HL-60 (cell line): ENCODE measurements at regions not wholly inside any gene's neighbourhood (a gene's known extent, or its start where the extent isn't known, plus 50 kb on each side); places are given as distances from the start of the nearest gene placed in this dataset.

Source experiments
- DNase-seq, 2 experiments: peaks; one replicate each; pipeline ENCODE4 v3.0.0-alpha.2; 2010 to 2020; ENCODE audit warnings: low read depth in 1 of 2, low spot score in 1 of 2
- H3K27ac ChIP-seq: fragments of 250-450 bp; sonication (Bioruptor Pico); replicated peaks from 2 replicates; pipeline ENCODE4 v1.5.1; 2020; ENCODE audit warnings: mild to moderate bottlenecking, moderate library complexity
- H3K27me3 ChIP-seq: fragments of 250-450 bp; sonication (Bioruptor Pico); 2 replicates; pipeline ENCODE4 v1.5.1; 2021; ENCODE audit warnings: mild to moderate bottlenecking, moderate library complexity; ENCODE audit not compliant: insufficient read depth, poor library complexity, severe bottlenecking
- H3K4me3 ChIP-seq: replicated peaks from 2 replicates; pipeline ENCODE4 v1.5.1; 2011; ENCODE audit warnings: mild to moderate bottlenecking, control low read depth, low read length; ENCODE audit not compliant: insufficient read depth
- GABPA ChIP-seq: IDR thresholded peaks from 2 replicates; pipeline ENCODE4 v1.6.1; 2012; ENCODE audit warnings: low read depth
- POLR2AphosphoS5 ChIP-seq: IDR thresholded peaks from 2 replicates; pipeline ENCODE4 v1.6.1; 2012; ENCODE audit warnings: low read depth
- SPI1 ChIP-seq: IDR thresholded peaks from 2 replicates; pipeline ENCODE4 v1.6.1; 2012; ENCODE audit warnings: low read depth, mild to moderate bottlenecking, borderline replicate concordance
- TF ChIP-seq, protein P1 (sequence below): IDR thresholded peaks from 2 replicates; pipeline ENCODE4 v1.6.1; 2012; ENCODE audit warnings: low read depth; ENCODE audit not compliant: insufficient replicate concordance
- TF ChIP-seq, protein P2 (sequence below): IDR thresholded peaks from one replicate; pipeline ENCODE4 v1.5.1; 2011; ENCODE audit warnings: low read length, control low read depth, inconsistent platforms; ENCODE audit not compliant: insufficient read depth

DNA sequence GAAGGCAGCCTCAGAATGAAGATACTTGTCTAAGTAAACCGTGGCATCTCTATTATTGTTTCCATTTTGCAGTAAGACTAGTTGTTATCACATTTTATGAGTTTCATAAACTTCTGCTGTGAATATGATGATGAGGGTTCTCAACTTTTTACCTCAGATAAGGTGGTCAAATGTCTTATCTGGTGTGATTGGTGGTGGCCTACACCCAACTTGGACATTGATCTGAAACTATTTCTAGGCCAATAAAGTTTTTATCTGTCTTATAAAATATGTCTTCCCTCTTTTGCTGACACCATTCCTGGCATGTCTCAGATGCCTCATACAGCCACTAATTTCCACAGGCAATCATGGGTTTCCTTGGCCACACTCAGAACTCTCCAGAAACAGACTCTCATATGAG lies 480.3 kb upstream of the NR3C2 start:
- no peak for DNase-seq
- H3K27ac ChIP-seq: no peak overlapping the region
- no peak overlapping the region for H3K4me3 ChIP-seq
- no peak for TF ChIP-seq POLR2AphosphoS5
- no peak for TF ChIP-seq SPI1
- TF ChIP-seq, protein P1, sequence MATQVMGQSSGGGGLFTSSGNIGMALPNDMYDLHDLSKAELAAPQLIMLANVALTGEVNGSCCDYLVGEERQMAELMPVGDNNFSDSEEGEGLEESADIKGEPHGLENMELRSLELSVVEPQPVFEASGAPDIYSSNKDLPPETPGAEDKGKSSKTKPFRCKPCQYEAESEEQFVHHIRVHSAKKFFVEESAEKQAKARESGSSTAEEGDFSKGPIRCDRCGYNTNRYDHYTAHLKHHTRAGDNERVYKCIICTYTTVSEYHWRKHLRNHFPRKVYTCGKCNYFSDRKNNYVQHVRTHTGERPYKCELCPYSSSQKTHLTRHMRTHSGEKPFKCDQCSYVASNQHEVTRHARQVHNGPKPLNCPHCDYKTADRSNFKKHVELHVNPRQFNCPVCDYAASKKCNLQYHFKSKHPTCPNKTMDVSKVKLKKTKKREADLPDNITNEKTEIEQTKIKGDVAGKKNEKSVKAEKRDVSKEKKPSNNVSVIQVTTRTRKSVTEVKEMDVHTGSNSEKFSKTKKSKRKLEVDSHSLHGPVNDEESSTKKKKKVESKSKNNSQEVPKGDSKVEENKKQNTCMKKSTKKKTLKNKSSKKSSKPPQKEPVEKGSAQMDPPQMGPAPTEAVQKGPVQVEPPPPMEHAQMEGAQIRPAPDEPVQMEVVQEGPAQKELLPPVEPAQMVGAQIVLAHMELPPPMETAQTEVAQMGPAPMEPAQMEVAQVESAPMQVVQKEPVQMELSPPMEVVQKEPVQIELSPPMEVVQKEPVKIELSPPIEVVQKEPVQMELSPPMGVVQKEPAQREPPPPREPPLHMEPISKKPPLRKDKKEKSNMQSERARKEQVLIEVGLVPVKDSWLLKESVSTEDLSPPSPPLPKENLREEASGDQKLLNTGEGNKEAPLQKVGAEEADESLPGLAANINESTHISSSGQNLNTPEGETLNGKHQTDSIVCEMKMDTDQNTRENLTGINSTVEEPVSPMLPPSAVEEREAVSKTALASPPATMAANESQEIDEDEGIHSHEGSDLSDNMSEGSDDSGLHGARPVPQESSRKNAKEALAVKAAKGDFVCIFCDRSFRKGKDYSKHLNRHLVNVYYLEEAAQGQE: no peak
- TF ChIP-seq, protein P2, sequence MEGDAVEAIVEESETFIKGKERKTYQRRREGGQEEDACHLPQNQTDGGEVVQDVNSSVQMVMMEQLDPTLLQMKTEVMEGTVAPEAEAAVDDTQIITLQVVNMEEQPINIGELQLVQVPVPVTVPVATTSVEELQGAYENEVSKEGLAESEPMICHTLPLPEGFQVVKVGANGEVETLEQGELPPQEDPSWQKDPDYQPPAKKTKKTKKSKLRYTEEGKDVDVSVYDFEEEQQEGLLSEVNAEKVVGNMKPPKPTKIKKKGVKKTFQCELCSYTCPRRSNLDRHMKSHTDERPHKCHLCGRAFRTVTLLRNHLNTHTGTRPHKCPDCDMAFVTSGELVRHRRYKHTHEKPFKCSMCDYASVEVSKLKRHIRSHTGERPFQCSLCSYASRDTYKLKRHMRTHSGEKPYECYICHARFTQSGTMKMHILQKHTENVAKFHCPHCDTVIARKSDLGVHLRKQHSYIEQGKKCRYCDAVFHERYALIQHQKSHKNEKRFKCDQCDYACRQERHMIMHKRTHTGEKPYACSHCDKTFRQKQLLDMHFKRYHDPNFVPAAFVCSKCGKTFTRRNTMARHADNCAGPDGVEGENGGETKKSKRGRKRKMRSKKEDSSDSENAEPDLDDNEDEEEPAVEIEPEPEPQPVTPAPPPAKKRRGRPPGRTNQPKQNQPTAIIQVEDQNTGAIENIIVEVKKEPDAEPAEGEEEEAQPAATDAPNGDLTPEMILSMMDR: no peak
- TF ChIP-seq GABPA: no peak
- no peaks in the 10 kb centered on the region for H3K27me3 ChIP-seq

DNA sequence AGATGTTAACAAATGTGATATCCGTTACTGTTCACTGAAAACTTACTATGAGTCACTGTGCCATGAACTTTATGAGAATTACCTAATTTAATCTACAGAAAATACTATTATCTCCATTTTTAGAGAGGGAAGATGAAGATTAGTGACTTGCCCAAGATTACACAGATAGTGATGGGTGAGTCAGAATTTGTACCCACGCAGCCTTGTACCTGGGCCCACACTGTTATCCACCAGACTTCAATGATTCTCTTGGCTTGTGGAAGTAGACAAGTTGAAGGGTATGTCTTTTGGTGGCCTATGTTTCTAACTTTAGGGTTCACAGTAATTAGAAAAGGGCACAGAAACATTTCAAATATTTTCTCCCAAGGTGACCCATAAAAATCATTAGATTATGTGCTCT lies 472.5 kb upstream of the NR3C2 start:
- TF ChIP-seq, protein P1: no peak
- TF ChIP-seq POLR2AphosphoS5 (no peak), SPI1 (no peak), GABPA (no peak)
- TF ChIP-seq, protein P2: no peak
- Histone ChIP-seq H3K27ac (no peak overlapping the region), H3K4me3 (no peak overlapping the region), H3K27me3 (no peaks in the 10 kb centered on the region)
- no peak for DNase-seq

DNA sequence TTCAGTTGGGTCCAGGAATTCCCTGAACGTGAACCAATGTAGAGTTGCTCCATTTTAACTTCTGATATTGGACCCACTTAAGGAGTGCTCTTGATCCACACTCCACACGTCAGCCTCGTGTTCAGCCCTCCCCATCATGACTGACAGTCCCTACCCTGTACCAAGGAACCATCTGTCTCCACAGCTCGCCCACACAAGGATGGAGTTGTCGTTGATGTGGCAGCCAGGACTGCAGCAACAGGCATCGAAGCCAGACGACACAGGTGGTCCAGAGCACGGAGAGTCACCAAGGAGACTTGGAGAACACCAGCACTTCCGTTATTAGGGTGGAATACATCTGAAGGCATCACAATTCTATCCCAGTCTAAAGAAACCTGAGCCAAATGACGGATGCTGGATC lies 472.1 kb upstream of the NR3C2 start:
- TF ChIP-seq, protein P1: no peak
- no peak for TF ChIP-seq SPI1
- no peak for TF ChIP-seq POLR2AphosphoS5
- TF ChIP-seq, protein P2: no peak
- no peak for TF ChIP-seq GABPA
- DNase-seq: no peak
- Histone ChIP-seq H3K4me3 (no peak overlapping the region), H3K27me3 (no peaks in the 10 kb centered on the region), H3K27ac (no peak overlapping the region)
